ENCODE measurements at regions not wholly inside any gene's neighbourhood (a gene's known extent, or its start where the extent isn't known, plus 50 kb on each side); places are given as distances from the start of the nearest gene placed in this dataset.

DNA sequence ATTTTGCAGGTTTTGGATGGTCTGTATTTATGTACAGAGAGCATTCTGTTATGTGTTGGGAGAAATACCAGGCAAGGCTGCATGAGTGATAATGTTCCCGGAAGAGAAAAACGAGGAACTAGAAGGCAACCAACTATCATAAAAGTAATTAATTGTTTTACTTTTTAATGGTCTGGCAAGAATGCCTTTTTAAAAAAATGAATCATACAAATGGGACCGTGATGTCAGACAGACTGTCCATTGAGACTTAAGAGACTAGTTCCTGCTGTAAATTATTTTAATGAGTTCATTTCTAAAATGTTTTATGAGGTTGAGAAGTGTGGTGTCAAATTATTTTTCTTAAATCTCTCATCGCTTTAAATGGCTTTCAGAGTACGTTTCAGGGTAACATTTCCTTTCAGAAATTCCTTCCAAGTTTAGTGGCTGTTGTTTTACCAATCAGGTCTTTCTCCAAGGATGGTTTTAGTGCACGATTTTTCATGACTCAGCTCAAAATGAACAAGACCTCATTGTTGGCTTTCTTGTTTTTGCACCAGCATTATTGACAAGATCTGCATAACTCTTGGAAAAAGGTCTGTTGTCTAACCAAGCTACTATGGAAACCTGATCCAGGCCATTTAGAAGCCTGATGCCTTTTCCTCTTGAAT is 86.1 kb upstream of the ARHGAP5 start:
- H3K4me3 ChIP-seq (ENCODE audit: low read depth, low read length), result no peak overlapping the region
- no peak for DNase-seq (ENCODE audit: low read depth, low spot score)
- H3K9me3 ChIP-seq (ENCODE audit: control insufficient read depth, insufficient read depth, low read length), result no peaks in the 10 kb centered on the region
- TF ChIP-seq, protein P1, sequence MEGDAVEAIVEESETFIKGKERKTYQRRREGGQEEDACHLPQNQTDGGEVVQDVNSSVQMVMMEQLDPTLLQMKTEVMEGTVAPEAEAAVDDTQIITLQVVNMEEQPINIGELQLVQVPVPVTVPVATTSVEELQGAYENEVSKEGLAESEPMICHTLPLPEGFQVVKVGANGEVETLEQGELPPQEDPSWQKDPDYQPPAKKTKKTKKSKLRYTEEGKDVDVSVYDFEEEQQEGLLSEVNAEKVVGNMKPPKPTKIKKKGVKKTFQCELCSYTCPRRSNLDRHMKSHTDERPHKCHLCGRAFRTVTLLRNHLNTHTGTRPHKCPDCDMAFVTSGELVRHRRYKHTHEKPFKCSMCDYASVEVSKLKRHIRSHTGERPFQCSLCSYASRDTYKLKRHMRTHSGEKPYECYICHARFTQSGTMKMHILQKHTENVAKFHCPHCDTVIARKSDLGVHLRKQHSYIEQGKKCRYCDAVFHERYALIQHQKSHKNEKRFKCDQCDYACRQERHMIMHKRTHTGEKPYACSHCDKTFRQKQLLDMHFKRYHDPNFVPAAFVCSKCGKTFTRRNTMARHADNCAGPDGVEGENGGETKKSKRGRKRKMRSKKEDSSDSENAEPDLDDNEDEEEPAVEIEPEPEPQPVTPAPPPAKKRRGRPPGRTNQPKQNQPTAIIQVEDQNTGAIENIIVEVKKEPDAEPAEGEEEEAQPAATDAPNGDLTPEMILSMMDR (IDR thresholded peaks at IDR 0.05; ENCODE audit: low read depth, low read length), result no peak
- CTCF ChIA-PET, result interaction anchor here (1.0 kb wide), 1 partner anchor 569 kb away, joined by 3 read pairs; no protein-coding TSS in a partner anchor
- no peak overlapping the region for H3K27ac ChIP-seq (ENCODE audit: low read depth, low read length)
- POLR2A ChIA-PET, result no interaction called here
- H3K27me3 ChIP-seq (ENCODE audit: control insufficient read depth, insufficient read depth, low read length), result no peaks in the 10 kb centered on the region

DNA sequence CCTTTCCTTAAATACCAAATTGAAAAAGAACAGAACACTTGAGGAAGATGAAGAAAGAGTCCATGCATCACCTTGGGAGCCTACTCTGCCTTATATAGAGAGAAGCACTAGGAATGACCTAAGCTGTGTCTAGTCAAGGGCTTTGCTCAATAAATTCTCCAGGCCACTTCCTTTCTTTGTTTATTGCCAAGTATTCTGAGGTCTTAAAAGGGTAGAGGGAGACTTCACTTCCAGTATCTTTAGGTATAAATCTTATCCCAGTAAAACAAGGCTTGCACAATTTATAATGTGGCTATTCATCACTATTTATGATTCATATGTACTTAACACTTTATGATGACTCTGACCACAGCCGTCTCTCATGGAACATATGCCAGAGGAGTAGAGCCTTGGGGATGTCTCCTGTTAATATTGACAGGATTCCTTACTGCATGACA is 85.1 kb upstream of the ARHGAP5 start:
- no peaks in the 10 kb centered on the region for H3K27me3 ChIP-seq (ENCODE audit: control insufficient read depth, insufficient read depth, low read length)

DNA sequence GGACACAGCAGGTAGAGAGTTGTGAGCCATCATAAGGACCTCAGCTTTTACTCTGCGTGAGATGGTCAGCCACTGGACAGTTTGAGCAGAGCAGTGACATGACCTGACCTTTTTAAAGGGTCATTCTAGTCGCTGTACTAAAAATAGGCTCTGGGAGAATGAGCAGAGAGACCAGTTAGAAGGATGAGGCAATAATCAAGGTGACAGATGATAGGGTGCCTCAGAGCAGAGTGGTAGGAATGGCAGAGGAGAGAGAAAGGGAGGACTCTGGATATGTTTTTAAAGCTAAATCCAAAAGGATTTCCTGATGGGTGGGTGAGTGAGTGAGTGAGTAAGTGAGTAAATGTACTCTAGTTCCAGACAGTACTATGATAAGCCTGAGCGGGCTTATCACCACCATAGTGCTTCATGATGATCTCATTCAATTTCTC is 83.6 kb upstream of the ARHGAP5 start:
- H3K4me3 ChIP-seq (ENCODE audit: low read depth, low read length), result no peak overlapping the region
- TF ChIP-seq, protein P1 (IDR thresholded peaks at IDR 0.05; ENCODE audit: low read depth, low read length), result no peak
- CTCF ChIA-PET, result interaction anchor here (1.1 kb wide), 1 partner anchor 258 kb away, joined by 3 read pairs; no protein-coding TSS in a partner anchor
- DNase-seq (ENCODE audit: low read depth, low spot score), result no peak
- H3K27ac ChIP-seq (ENCODE audit: low read depth, low read length), result no peak overlapping the region
- POLR2A ChIA-PET, result no interaction called here
- no peaks in the 10 kb centered on the region for H3K9me3 ChIP-seq (ENCODE audit: control insufficient read depth, insufficient read depth, low read length)
- H3K27me3 ChIP-seq (ENCODE audit: control insufficient read depth, insufficient read depth, low read length), result no peaks in the 10 kb centered on the region

More for the DNA sequence above, 85.1 kb upstream of the ARHGAP5 start:
- TF ChIP-seq, protein P1 (IDR thresholded peaks at IDR 0.05; ENCODE audit: low read depth, low read length), result no peak
- H3K4me3 ChIP-seq (ENCODE audit: low read depth, low read length), result no peak overlapping the region
- no peaks in the 10 kb centered on the region for H3K9me3 ChIP-seq (ENCODE audit: control insufficient read depth, insufficient read depth, low read length)
- DNase-seq (ENCODE audit: low read depth, low spot score), result no peak
- no peak overlapping the region for H3K27ac ChIP-seq (ENCODE audit: low read depth, low read length)
- ChIA-PET POLR2A (no interaction called here), CTCF (no interaction called here)

DNA sequence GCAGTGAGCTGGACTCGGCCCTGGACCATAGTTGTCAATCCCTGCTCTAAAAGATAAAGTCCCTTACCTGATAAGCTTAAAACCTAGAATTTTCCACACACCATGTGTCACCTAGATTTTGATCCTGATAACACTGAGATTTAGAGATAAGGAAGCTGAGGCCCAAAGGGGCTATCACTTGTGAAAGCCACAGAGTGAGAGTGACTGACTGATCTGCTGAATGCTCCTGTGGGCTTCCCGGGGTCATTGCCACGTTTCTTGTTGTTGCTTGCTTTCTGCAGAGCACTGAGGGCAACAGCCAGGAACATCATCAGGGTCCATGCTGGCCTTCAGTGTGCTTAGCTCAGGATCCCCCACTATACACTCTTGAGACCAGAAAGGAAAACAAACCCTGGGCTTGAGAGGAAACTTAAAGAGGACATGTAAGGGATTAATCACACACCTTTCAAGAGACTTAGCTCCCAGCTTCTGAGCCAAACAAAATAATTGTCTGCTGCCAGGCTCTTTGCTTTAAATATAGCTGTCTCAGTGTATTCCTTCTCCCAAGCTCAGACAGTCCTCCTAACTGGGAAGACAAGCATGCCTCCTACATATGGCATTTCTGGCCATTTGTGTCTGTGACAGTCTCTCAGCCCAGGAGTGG is 82.6 kb upstream of the ARHGAP5 start:
- Histone ChIP-seq H3K4me3 (ENCODE audit: low read depth, low read length) (no peak overlapping the region), H3K27me3 (ENCODE audit: control insufficient read depth, insufficient read depth, low read length) (no peaks in the 10 kb centered on the region), H3K27ac (ENCODE audit: low read depth, low read length) (no peak overlapping the region), H3K9me3 (ENCODE audit: control insufficient read depth, insufficient read depth, low read length) (no peaks in the 10 kb centered on the region)
- no peak for DNase-seq (ENCODE audit: low read depth, low spot score)
- TF ChIP-seq, protein P1 (IDR thresholded peaks at IDR 0.05; ENCODE audit: low read depth, low read length), result no peak
- ChIA-PET CTCF (interaction anchor here (1.1 kb wide), 1 partner anchor 257 kb away, joined by 3 read pairs; no protein-coding TSS in a partner anchor), POLR2A (no interaction called here)

GRCh38 chr14:32003585-32003984 is 73.5 kb upstream of the ARHGAP5 start:
- H3K27me3 ChIP-seq (ENCODE audit: control insufficient read depth, insufficient read depth, low read length), result peaks cover 3% of the 10 kb centered on the region
- no peak overlapping the region for H3K27ac ChIP-seq (ENCODE audit: low read depth, low read length)
- no peak for DNase-seq (ENCODE audit: low read depth, low spot score)
- TF ChIP-seq, protein P1 (IDR thresholded peaks at IDR 0.05; ENCODE audit: low read depth, low read length), result no peak
- ChIA-PET POLR2A (no interaction called here), CTCF (no interaction called here)
- no peaks in the 10 kb centered on the region for H3K9me3 ChIP-seq (ENCODE audit: control insufficient read depth, insufficient read depth, low read length)
- H3K4me3 ChIP-seq (ENCODE audit: low read depth, low read length), result no peak overlapping the region

Data from AG04450 (cell line).